ENCODE measurements at regions not wholly inside any gene's neighbourhood (a gene's known extent, or its start where the extent isn't known, plus 50 kb on each side); places are given as distances from the start of the nearest gene placed in this dataset.

DNA sequence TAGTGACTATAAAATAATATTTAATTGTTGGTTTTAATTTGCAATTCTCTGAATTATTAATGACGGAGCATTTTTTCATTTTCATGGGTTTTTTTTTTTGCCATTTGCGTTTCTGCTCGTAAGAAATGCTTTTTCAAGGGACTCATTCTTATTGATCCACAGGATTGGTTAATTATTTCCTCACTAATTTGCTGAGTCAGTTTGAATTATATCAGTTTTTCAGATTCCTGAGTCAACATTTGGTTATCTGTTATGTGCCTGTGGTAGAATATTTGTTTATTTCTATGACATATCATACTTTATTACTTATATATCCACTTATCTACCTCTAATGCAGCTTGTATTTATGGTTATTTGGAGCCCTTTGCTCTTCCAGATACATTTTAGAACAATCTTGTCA lies 257.0 kb upstream of the BTBD3 start:
- TF ChIP-seq CTCF (IDR thresholded peaks at IDR 0.05) (no peak), EZH2 (IDR thresholded peaks at IDR 0.05) (no peak)
